Endothelial cell of umbilical vein (primary cell): ENCODE measurements at regions not wholly inside any gene's neighbourhood (a gene's known extent, or its start where the extent isn't known, plus 50 kb on each side); places are given as distances from the start of the nearest gene placed in this dataset.

Experiments used
- BruUV-seq: library from RNA; stranded (reverse); fragments of 400-500 nt; replicated peaks from 2 replicates; lab custom pipeline; 2021; lab: Mats Ljungman, UMichigan
- CTCF ChIA-PET: fragments of 300-600, 350-600 bp; sonication (Branson Sonifier 250); formaldehyde crosslinking; loops from one replicate; lab custom pipeline; 2021; ENCODE audit warnings: antibody characterized with exemption, inconsistent platforms; lab: Charles Lee
- POLR2A ChIA-PET: fragments of 300-600, 350-600 bp; sonication (Branson Sonifier 250); formaldehyde crosslinking; loops from one replicate; lab custom pipeline; 2021; ENCODE audit warnings: antibody characterized with exemption, inconsistent platforms; lab: Charles Lee
- DNase-seq: peaks from one replicate; pipeline ENCODE4 v3.0.0-alpha.2; 2011; ENCODE audit warnings: low read depth, low spot score
- FAIRE-seq: peaks from 2 replicates; lab custom pipeline; 2011; peaks lifted over from hg19 to GRCh38; lab: Jason Lieb, UNC
- H2AFZ ChIP-seq: 2 replicates; pipeline ENCODE4 v1.6.0; 2012; ENCODE audit warnings: low read depth, low read length, control low read depth, inconsistent platforms
- H3K27ac ChIP-seq: 2 replicates; pipeline ENCODE4 v1.5.1; 2011; ENCODE audit warnings: low read depth, mild to moderate bottlenecking, control low read depth, low read length, moderate library complexity; ENCODE audit not compliant: insufficient read depth
- H3K27me3 ChIP-seq, 2 experiments: 2 replicates each; pipeline versions ENCODE4 v1.6.0 to v1.6.1; 2011; ENCODE audit warnings: low read length in 2 of 2, mixed read lengths in 1 of 2; ENCODE audit not compliant: control insufficient read depth in 2 of 2, insufficient read depth in 2 of 2
- H3K36me3 ChIP-seq, 2 experiments: 2 replicates in 1 of 2; 3 replicates in 1 of 2; pipeline ENCODE4 v1.5.1; 2011; ENCODE audit warnings: low read length in 2 of 2, mild to moderate bottlenecking in 1 of 2, moderate library complexity in 1 of 2; ENCODE audit not compliant: control insufficient read depth in 2 of 2, insufficient read depth in 2 of 2; ENCODE audit errors: extremely low read depth in 1 of 2
- H3K4me1 ChIP-seq: 3 replicates; pipeline ENCODE4 v1.5.1; 2011; ENCODE audit warnings: mild to moderate bottlenecking, low read length; ENCODE audit not compliant: control insufficient read depth, insufficient read depth; ENCODE audit errors: extremely low read depth
- H3K4me2 ChIP-seq: 2 replicates; pipeline ENCODE4 v1.6.1; 2011; ENCODE audit warnings: low read length, control low read depth, mixed read lengths; ENCODE audit not compliant: insufficient read depth
- H3K4me3 ChIP-seq, 3 experiments: fragments of 200-600 bp in 1 of 3; sonication (generic), shearing (Covaris generic) in 1 of 3; replicated peaks in 1 of 3; 2 replicates each; pipeline ENCODE4 v1.5.1; 2011 to 2016; ENCODE audit warnings: control low read depth in 3 of 3, low read length in 3 of 3, mild to moderate bottlenecking in 2 of 3, inconsistent platforms in 1 of 3, low read depth in 1 of 3, moderate library complexity in 1 of 3; ENCODE audit not compliant: insufficient read depth in 1 of 3
- H3K79me2 ChIP-seq: 2 replicates; pipeline ENCODE4 v1.6.0; 2012; ENCODE audit warnings: low read length, inconsistent platforms; ENCODE audit not compliant: control insufficient read depth, insufficient read depth
- H3K9ac ChIP-seq: replicated peaks from 2 replicates; pipeline ENCODE3; 2011; ENCODE audit warnings: low read length, control low read depth; ENCODE audit not compliant: insufficient read depth; ENCODE audit errors: extremely low read depth
- H3K9me1 ChIP-seq: replicated peaks from 3 replicates; pipeline ENCODE4 v1.6.0; 2011; ENCODE audit warnings: mild to moderate bottlenecking, low read length; ENCODE audit not compliant: control insufficient read depth, insufficient read depth; ENCODE audit errors: extremely low read depth
- H3K9me3 ChIP-seq: replicated peaks from 2 replicates; pipeline ENCODE4 v1.5.1; 2012; ENCODE audit warnings: low read length, inconsistent platforms; ENCODE audit not compliant: control insufficient read depth, insufficient read depth
- H4K20me1 ChIP-seq: replicated peaks from 2 replicates; pipeline ENCODE3; 2011; ENCODE audit warnings: mild to moderate bottlenecking, low read length; ENCODE audit not compliant: control insufficient read depth, insufficient read depth; ENCODE audit errors: extremely low read depth
- CTCF ChIP-seq, 2 donors: IDR thresholded peaks; 1 replicate in 1 of 2; 2 replicates in 1 of 2; pipeline ENCODE4 v1.5.1; 2011; ENCODE audit warnings: low read length in 2 of 2, mild to moderate bottlenecking in 2 of 2, moderate library complexity in 2 of 2, control low read depth in 1 of 2, inconsistent platforms in 1 of 2, low read depth in 1 of 2; ENCODE audit not compliant: insufficient read depth in 1 of 2; ENCODE audit errors: extremely low read depth in 1 of 2
- EZH2 ChIP-seq: IDR thresholded peaks from 2 replicates; pipeline ENCODE4 v1.6.1; 2012; ENCODE audit warnings: borderline replicate concordance, low read depth, mild to moderate bottlenecking, moderate library complexity, low read length, inconsistent platforms; ENCODE audit not compliant: severe bottlenecking
- FOS ChIP-seq: IDR thresholded peaks from 2 replicates; pipeline ENCODE4 v1.6.1; 2011; ENCODE audit warnings: mild to moderate bottlenecking, low read length, moderate library complexity, borderline replicate concordance; ENCODE audit not compliant: insufficient read depth
- GATA2 ChIP-seq: IDR thresholded peaks from 2 replicates; pipeline ENCODE4 v1.7.0; 2011; ENCODE audit warnings: low read depth, mild to moderate bottlenecking, moderate library complexity, mixed read lengths, low read length; ENCODE audit not compliant: insufficient read length, insufficient read depth
- JUN ChIP-seq: IDR thresholded peaks from 2 replicates; pipeline ENCODE4 v1.6.1; 2011; ENCODE audit warnings: borderline replicate concordance, low read depth; ENCODE audit not compliant: insufficient read length, insufficient read depth
- MAX ChIP-seq: IDR thresholded peaks from 2 replicates; pipeline ENCODE4 v1.6.1; 2011; ENCODE audit not compliant: insufficient read depth, insufficient read length
- MYC ChIP-seq: IDR thresholded peaks from one replicate; pipeline ENCODE4 v1.6.1; 2011; ENCODE audit warnings: mild to moderate bottlenecking, low read depth, low read length
- POLR2A ChIP-seq: IDR thresholded peaks from 2 replicates; pipeline ENCODE4 v1.6.1; 2012; ENCODE audit warnings: low read depth, mild to moderate bottlenecking, control low read depth, low read length
- POLR2AphosphoS5 ChIP-seq: IDR thresholded peaks from 2 replicates; pipeline ENCODE4 v1.6.1; 2012; ENCODE audit warnings: low read depth, mild to moderate bottlenecking, control low read depth, low read length, moderate library complexity; ENCODE audit not compliant: insufficient read depth
- dilution Hi-C: fragments of 300-500 bp; cut with MboI; formaldehyde crosslinking; loops from one replicate; pipeline ENCODE4 v1.15.0; 2019; ENCODE audit warnings: low sequenced_read_pairs; ENCODE audit not compliant: extremely low pct_ligation_motif_present
- intact Hi-C: fragments of 100-400 bp; cut with micrococcal nuclease; formaldehyde crosslinking; loops from one replicate; pipeline ENCODE4 v1.10.0; 2022

- dilution Hi-C loops: no loop called here
Observed at GRCh38 chr15:53166684-53167201, 376.6 kb upstream of the ONECUT1 start.

More at GRCh38 chr15:53166684-53167201, 376.6 kb upstream of the ONECUT1 start:
- Histone ChIP-seq H3K79me2 (no peaks in the 10 kb centered on the region), H3K9me3 (no peaks in the 10 kb centered on the region), H2AFZ (no peak overlapping the region), H3K27ac (no peak overlapping the region), H3K36me3 (no peaks in the 10 kb centered on the region), H3K4me1 (no peaks in the 10 kb centered on the region), H3K9ac (no peak overlapping the region), H4K20me1 (no peaks in the 10 kb centered on the region), H3K4me3 (no peak overlapping the region), H3K4me2 (no peak overlapping the region), H3K27me3 (no peaks in the 10 kb centered on the region), H3K9me1 (no peaks in the 10 kb centered on the region)
- ChIA-PET CTCF (no interaction called here), POLR2A (no interaction called here)
- FAIRE-seq (no peak), DNase-seq (no peak)
- TF ChIP-seq CTCF (IDR thresholded peaks at IDR 0.05; ENCODE audit: extremely low read depth in 1 of 2, insufficient read depth in 1 of 2, low read depth in 1 of 2, low read length in 2 of 2): no peak
- TF ChIP-seq POLR2AphosphoS5: no peak
- no peak for TF ChIP-seq MAX
- TF ChIP-seq POLR2A: no peak
- no peak for TF ChIP-seq JUN
- no peak for TF ChIP-seq MYC
- TF ChIP-seq GATA2: no peak
- no peak for TF ChIP-seq FOS
- no peak for TF ChIP-seq EZH2
- no TSS peak for BruUV-seq
- intact Hi-C loops: no loop called here
